Neuronal stem cell (in vitro differentiated cells): ENCODE measurements at regions not wholly inside any gene's neighbourhood (a gene's known extent, or its start where the extent isn't known, plus 50 kb on each side); places are given as distances from the start of the nearest gene placed in this dataset.

Experiments used
- DNase-seq: peaks from one replicate; pipeline ENCODE4 v3.0.0-alpha.2; 2013; ENCODE audit warnings: low spot score
- H2AFZ ChIP-seq: one replicate; pipeline ENCODE4 v1.6.1; 2013; ENCODE audit warnings: mild to moderate bottlenecking, low read length, inconsistent platforms
- H2AK5ac ChIP-seq: 2 replicates; pipeline ENCODE4 v1.6.1; 2013; ENCODE audit warnings: low read depth, mild to moderate bottlenecking, inconsistent platforms, low read length, moderate library complexity, mixed read lengths
- H2BK120ac ChIP-seq: 2 replicates; pipeline ENCODE4 v1.6.1; 2013; ENCODE audit warnings: low read depth, mild to moderate bottlenecking, inconsistent platforms, low read length, moderate library complexity, mixed read lengths
- H2BK12ac ChIP-seq: one replicate; pipeline ENCODE4 v1.6.1; 2013; ENCODE audit warnings: low read length, inconsistent platforms
- H2BK15ac ChIP-seq: 2 replicates; pipeline ENCODE4 v1.6.1; 2013; ENCODE audit warnings: mild to moderate bottlenecking, low read length, inconsistent platforms, mixed read lengths
- H2BK5ac ChIP-seq: one replicate; pipeline ENCODE4 v1.6.1; 2013; ENCODE audit warnings: inconsistent platforms, mild to moderate bottlenecking, low read length, moderate library complexity
- H3K14ac ChIP-seq: one replicate; pipeline ENCODE4 v1.6.1; 2013; ENCODE audit warnings: low read length, inconsistent platforms
- H3K18ac ChIP-seq: 2 replicates; pipeline ENCODE4 v1.6.1; 2013; ENCODE audit warnings: low read length, inconsistent platforms
- H3K23ac ChIP-seq: 2 replicates; pipeline ENCODE4 v1.6.1; 2013; ENCODE audit warnings: low read depth, mild to moderate bottlenecking, mixed read lengths, low read length, inconsistent platforms; ENCODE audit not compliant: poor library complexity
- H3K27ac ChIP-seq: replicated peaks from 3 replicates; pipeline ENCODE4 v1.5.1; 2013; ENCODE audit warnings: low read length, inconsistent platforms
- H3K27me3 ChIP-seq, 3 experiments: 2 replicates each; pipeline ENCODE4 v1.6.1; 2013; ENCODE audit warnings: low read length in 3 of 3, mild to moderate bottlenecking in 2 of 3, inconsistent platforms in 1 of 3, low read depth in 1 of 3, mixed read lengths in 1 of 3, moderate library complexity in 1 of 3; ENCODE audit not compliant: control insufficient read depth in 3 of 3, insufficient read depth in 3 of 3
- H3K36me3 ChIP-seq, 2 donors: replicated peaks in 1 of 2; 2 replicates each; pipeline ENCODE4 v1.6.1; 2013; ENCODE audit warnings: low read length in 2 of 2; ENCODE audit not compliant: control insufficient read depth in 2 of 2, insufficient read depth in 2 of 2
- H3K4ac ChIP-seq: 2 replicates; pipeline ENCODE4 v1.6.1; 2013; ENCODE audit warnings: inconsistent platforms, mild to moderate bottlenecking, low read length, moderate library complexity
- H3K4me1 ChIP-seq, 2 donors: 1 replicate in 1 of 2; 2 replicates in 1 of 2; pipeline ENCODE4 v1.6.1; 2013; ENCODE audit warnings: low read length in 2 of 2, low read depth in 1 of 2; ENCODE audit not compliant: control insufficient read depth in 2 of 2, insufficient read depth in 1 of 2
- H3K4me2 ChIP-seq: one replicate; pipeline ENCODE4 v1.6.1; 2013; ENCODE audit warnings: mild to moderate bottlenecking, low read length, inconsistent platforms; ENCODE audit not compliant: insufficient read depth, poor library complexity, severe bottlenecking
- H3K4me3 ChIP-seq, 2 donors: 2 replicates each; pipeline ENCODE4 v1.5.1; 2013; ENCODE audit warnings: low read length in 2 of 2, mild to moderate bottlenecking in 2 of 2, inconsistent platforms in 1 of 2, moderate library complexity in 1 of 2
- H3K79me1 ChIP-seq: one replicate; pipeline ENCODE4 v1.6.1; 2013; ENCODE audit warnings: low read depth, mild to moderate bottlenecking, inconsistent platforms, low read length, moderate library complexity
- H3K9ac ChIP-seq: one replicate; pipeline ENCODE4 v1.6.1; 2013; ENCODE audit warnings: mild to moderate bottlenecking, low read depth, low read length, inconsistent platforms; ENCODE audit not compliant: poor library complexity
- H3K9me3 ChIP-seq, 2 donors: replicated peaks in 1 of 2; 2 replicates each; pipeline versions ENCODE3 to v1.6.1; 2013; ENCODE audit warnings: low read length in 2 of 2, mild to moderate bottlenecking in 2 of 2, inconsistent platforms in 1 of 2, low read depth in 1 of 2, mixed read lengths in 1 of 2, moderate library complexity in 1 of 2; ENCODE audit not compliant: control insufficient read depth in 2 of 2, insufficient read depth in 1 of 2
- H4K8ac ChIP-seq: one replicate; pipeline ENCODE4 v1.6.1; 2013; ENCODE audit warnings: low read depth, mild to moderate bottlenecking, inconsistent platforms, low read length, moderate library complexity
- H4K91ac ChIP-seq: one replicate; pipeline ENCODE4 v1.6.1; 2013; ENCODE audit warnings: low read length, low read depth, mild to moderate bottlenecking, inconsistent platforms; ENCODE audit not compliant: poor library complexity
- WGBS, 2 donors: extraction: QIAGEN DNeasy Blood & Tissue Kit; methylation state at CpG; one replicate each; pipeline ENCODE4 v1.1.7; 2013; ENCODE audit warnings: missing lambda C conversion rate in 2 of 2, mixed read lengths in 1 of 2; ENCODE audit not compliant: insufficient read length in 2 of 2, insufficient replicate concordance in 1 of 2; ENCODE audit errors: extremely low coverage in 2 of 2; 5-methylcytosine and 5-hydroxymethylcytosine counted together

- H3K4me1 ChIP-seq = peaks cover 44 to 50% of the 10 kb centered on the region in 2 donors
- peak overlapping the region in 1 of 2 donors; percentile 31 for H3K4me3 ChIP-seq
- H3K23ac ChIP-seq = peak overlapping the region; percentile 22
- no peak overlapping the region for H3K14ac ChIP-seq
- no peak overlapping the region for H2BK120ac ChIP-seq
- H3K79me1 ChIP-seq = peaks cover 2% of the 10 kb centered on the region
- no peaks in the 10 kb centered on the region for H3K27me3 ChIP-seq
- H2AFZ ChIP-seq = no peak overlapping the region
- peak overlapping the region; percentile 99 for H3K27ac ChIP-seq
- no peaks in the 10 kb centered on the region for H3K9me3 ChIP-seq
- no peak overlapping the region for H2BK15ac ChIP-seq
- peak overlapping the region; percentile 69 for H2BK5ac ChIP-seq
- no peak for DNase-seq
- H3K4ac ChIP-seq = no peak overlapping the region
- peak overlapping the region; percentile 38 for H3K4me2 ChIP-seq
- peak overlapping the region; percentile 94 for H3K18ac ChIP-seq
- H2BK12ac ChIP-seq = no peak overlapping the region
- H4K8ac ChIP-seq = no peak overlapping the region
- H4K91ac ChIP-seq = no peak overlapping the region
- H3K36me3 ChIP-seq = no peaks in the 10 kb centered on the region
- no CpG with 5 or more reads among the region's 12 CpGs for WGBS, 2 donors
- peak overlapping the region; percentile 40 for H2AK5ac ChIP-seq
- H3K9ac ChIP-seq = no peak overlapping the region
These were observed 64.3 kb downstream of the C9orf50 start for GRCh38 chr9:129556491-129557191.

GRCh38 chr9:129555512-129556215 lies 65.2 kb downstream of the C9orf50 start:
- Histone ChIP-seq H3K18ac (peak overlapping the region; percentile 20), H2BK12ac (no peak overlapping the region), H2BK5ac (peak overlapping the region; percentile 69), H3K9ac (no peak overlapping the region), H4K8ac (no peak overlapping the region), H3K79me1 (no peaks in the 10 kb centered on the region), H3K36me3 (no peaks in the 10 kb centered on the region), H3K4me3 (no peak overlapping the region), H2AFZ (no peak overlapping the region), H2BK15ac (no peak overlapping the region), H3K4ac (no peak overlapping the region), H4K91ac (no peak overlapping the region), H3K14ac (no peak overlapping the region), H3K9me3 (no peaks in the 10 kb centered on the region), H2BK120ac (peak overlapping the region; percentile 38), H3K4me1 (peaks cover 41 to 43% of the 10 kb centered on the region in 2 donors), H3K27ac (no peak overlapping the region), H3K27me3 (no peaks in the 10 kb centered on the region), H2AK5ac (peak overlapping the region; percentile 2), H3K4me2 (no peak overlapping the region), H3K23ac (no peak overlapping the region)
- no CpG with 5 or more reads among the region's 14 CpGs for WGBS, 2 donors
- DNase-seq = no peak

- H3K4me2 ChIP-seq = no peak overlapping the region
- WGBS, 2 donors = no CpG with 5 or more reads among the region's 5 CpGs
These were observed 66.3 kb downstream of the C9orf50 start for GRCh38 chr9:129554649-129555048.

GRCh38 chr9:129553277-129553676 lies 67.6 kb downstream of the C9orf50 start:
- no peak overlapping the region for H2BK15ac ChIP-seq

More at GRCh38 chr9:129554649-129555048, 66.3 kb downstream of the C9orf50 start:
- Histone ChIP-seq H3K4ac (no peak overlapping the region), H2BK5ac (no peak overlapping the region), H3K18ac (peak overlapping the region; percentile 15), H2AK5ac (peak overlapping the region; percentile 65), H3K36me3 (no peaks in the 10 kb centered on the region), H3K23ac (no peak overlapping the region), H3K27ac (no peak overlapping the region), H3K9ac (no peak overlapping the region), H2BK15ac (peak overlapping the region; percentile 71), H3K14ac (peak overlapping the region; percentile 28), H3K9me3 (no peaks in the 10 kb centered on the region), H4K91ac (peak overlapping the region; percentile 38), H2BK120ac (no peak overlapping the region), H3K4me3 (no peak overlapping the region), H2BK12ac (peak overlapping the region; percentile 51), H3K27me3 (no peaks in the 10 kb centered on the region), H2AFZ (no peak overlapping the region), H3K79me1 (no peaks in the 10 kb centered on the region), H4K8ac (no peak overlapping the region), H3K4me1 (peaks cover 42 to 43% of the 10 kb centered on the region in 2 donors)
- no peak for DNase-seq

More at GRCh38 chr9:129553277-129553676, 67.6 kb downstream of the C9orf50 start:
- H3K27me3 ChIP-seq = no peaks in the 10 kb centered on the region
- peak overlapping the region; percentile 55 for H3K18ac ChIP-seq
- H4K8ac ChIP-seq = no peak overlapping the region
- DNase-seq = no peak
- peak overlapping the region; percentile 28 for H2AK5ac ChIP-seq
- H3K23ac ChIP-seq = no peak overlapping the region
- H3K9ac ChIP-seq = no peak overlapping the region
- no peak overlapping the region for H3K27ac ChIP-seq
- H3K14ac ChIP-seq = no peak overlapping the region
- no peak overlapping the region for H3K4me3 ChIP-seq
- WGBS, 2 donors = no CpG with 5 or more reads among the region's 5 CpGs
- no peak overlapping the region for H3K4me2 ChIP-seq
- H2BK5ac ChIP-seq = no peak overlapping the region
- H2BK120ac ChIP-seq = no peak overlapping the region
- H2BK12ac ChIP-seq = no peak overlapping the region
- no peaks in the 10 kb centered on the region for H3K9me3 ChIP-seq
- H3K4me1 ChIP-seq = peaks cover 28 to 34% of the 10 kb centered on the region in 2 donors
- H3K79me1 ChIP-seq = no peaks in the 10 kb centered on the region
- H3K36me3 ChIP-seq = no peaks in the 10 kb centered on the region
- no peak overlapping the region for H4K91ac ChIP-seq
- no peak overlapping the region for H2AFZ ChIP-seq
- H3K4ac ChIP-seq = no peak overlapping the region
